IMR-90 (cell line): ENCODE measurements at regions not wholly inside any gene's neighbourhood (a gene's known extent, or its start where the extent isn't known, plus 50 kb on each side); places are given as distances from the start of the nearest gene placed in this dataset.

ENCODE experiments used
- ATAC-seq: fragments of 200-7000 bp; cut with Tn5 transposase; 2 replicates; pipeline ENCODE4 v1.9.1; 2020; ENCODE audit warnings: low read depth, mild to moderate bottlenecking, moderate library complexity
- BruUV-seq: library from RNA; stranded (reverse); fragments of 400-500 nt; replicated peaks from 2 replicates; lab custom pipeline; 2021; lab: Mats Ljungman, UMichigan
- CTCF ChIA-PET: fragments of 300-600 bp; formaldehyde crosslinking; extraction: SDS; loops from one replicate; lab custom pipeline; 2021; ENCODE audit warnings: antibody characterized with exemption; lab: Yijun Ruan, JAX
- POLR2A ChIA-PET: fragments of 300-600 bp; sonication (Branson Sonifier 250); formaldehyde crosslinking; loops from one replicate; lab custom pipeline; 2022; ENCODE audit warnings: antibody characterized with exemption; ENCODE audit not compliant: unreplicated experiment; lab: Charles Lee
- DNase-seq: peaks from one replicate; pipeline ENCODE4 v3.0.0; 2013
- H2AFZ ChIP-seq: replicated peaks from 2 replicates; pipeline ENCODE3; 2013; ENCODE audit warnings: low read length, mild to moderate bottlenecking; ENCODE audit not compliant: poor library complexity
- H2AK5ac ChIP-seq: 2 replicates; pipeline ENCODE4 v1.6.1; 2013; ENCODE audit warnings: low read depth, low read length, inconsistent platforms
- H2AK9ac ChIP-seq: replicated peaks from 2 replicates; pipeline ENCODE3; 2013; ENCODE audit warnings: mild to moderate bottlenecking, low read depth, low read length, moderate library complexity; ENCODE audit not compliant: poor library complexity
- H2BK120ac ChIP-seq: 2 replicates; pipeline ENCODE4 v1.6.1; 2013; ENCODE audit warnings: low read depth, low read length, inconsistent platforms
- H2BK15ac ChIP-seq: 3 replicates; pipeline ENCODE4 v1.6.1; 2013; ENCODE audit warnings: low read depth, low read length, inconsistent platforms
- H2BK20ac ChIP-seq: 2 replicates; pipeline ENCODE4 v1.6.1; 2013; ENCODE audit warnings: low read depth, mild to moderate bottlenecking, inconsistent platforms, low read length, moderate library complexity
- H2BK5ac ChIP-seq: 2 replicates; pipeline ENCODE4 v1.6.1; 2013; ENCODE audit warnings: mild to moderate bottlenecking, low read depth, low read length, inconsistent platforms; ENCODE audit not compliant: poor library complexity, severe bottlenecking
- H3K14ac ChIP-seq: replicated peaks from 2 replicates; pipeline ENCODE4 v1.6.1; 2013; ENCODE audit warnings: low read depth, low read length, inconsistent platforms
- H3K18ac ChIP-seq: 2 replicates; pipeline ENCODE4 v1.6.1; 2013; ENCODE audit warnings: low read depth, low read length, control low read depth
- H3K23ac ChIP-seq: 2 replicates; pipeline ENCODE4 v1.6.1; 2013; ENCODE audit warnings: low read depth, low read length, inconsistent platforms
- H3K27ac ChIP-seq: 2 replicates; pipeline ENCODE4 v1.5.1; 2013; ENCODE audit warnings: mild to moderate bottlenecking, control low read depth, low read length; ENCODE audit not compliant: insufficient read depth
- H3K27me3 ChIP-seq: 2 replicates; pipeline ENCODE4 v1.6.1; 2013; ENCODE audit warnings: low read length; ENCODE audit not compliant: control insufficient read depth, insufficient read depth
- H3K36me3 ChIP-seq: 2 replicates; pipeline ENCODE4 v1.6.1; 2013; ENCODE audit warnings: low read length, mixed read lengths; ENCODE audit not compliant: control insufficient read depth, insufficient read depth
- H3K4ac ChIP-seq: 2 replicates; pipeline ENCODE4 v1.6.1; 2013; ENCODE audit warnings: low read depth, low read length, inconsistent platforms
- H3K4me1 ChIP-seq: 2 replicates; pipeline ENCODE4 v1.6.1; 2013; ENCODE audit warnings: low read length, mixed read lengths; ENCODE audit not compliant: control insufficient read depth, insufficient read depth
- H3K4me2 ChIP-seq: 2 replicates; pipeline ENCODE4 v1.6.1; 2013; ENCODE audit warnings: low read depth, mild to moderate bottlenecking, control low read depth, low read length, moderate library complexity
- H3K4me3 ChIP-seq: 2 replicates; pipeline ENCODE4 v1.5.1; 2013; ENCODE audit warnings: low read depth, mild to moderate bottlenecking, control low read depth, low read length, moderate library complexity; ENCODE audit not compliant: insufficient read depth
- H3K56ac ChIP-seq: 2 replicates; pipeline ENCODE4 v1.6.1; 2013; ENCODE audit warnings: low read length, inconsistent platforms; ENCODE audit not compliant: insufficient read depth; ENCODE audit errors: extremely low read depth
- H3K79me1 ChIP-seq, 2 experiments: 2 replicates each; pipeline ENCODE4 v1.6.1; 2013; ENCODE audit warnings: low read length in 2 of 2, inconsistent platforms in 1 of 2, low read depth in 1 of 2
- H3K9ac ChIP-seq: 2 replicates; pipeline ENCODE4 v1.6.1; 2013; ENCODE audit warnings: low read depth, low read length, control low read depth
- H3K9me1 ChIP-seq: 2 replicates; pipeline ENCODE4 v1.6.1; 2013; ENCODE audit warnings: low read length, inconsistent platforms; ENCODE audit not compliant: insufficient read depth
- H3K9me3 ChIP-seq: 2 replicates; pipeline ENCODE4 v1.6.1; 2013; ENCODE audit warnings: low read length; ENCODE audit not compliant: control insufficient read depth, insufficient read depth
- H4K20me1 ChIP-seq: 2 replicates; pipeline ENCODE4 v1.6.1; 2013; ENCODE audit warnings: low read length, inconsistent platforms; ENCODE audit not compliant: insufficient read depth
- H4K5ac ChIP-seq: 2 replicates; pipeline ENCODE4 v1.6.1; 2013; ENCODE audit warnings: mild to moderate bottlenecking, low read depth, low read length, control low read depth
- H4K8ac ChIP-seq, 2 experiments: 2 replicates each; pipeline ENCODE4 v1.6.1; 2013; ENCODE audit warnings: low read depth in 2 of 2, low read length in 2 of 2, control low read depth in 1 of 2, inconsistent platforms in 1 of 2
- H4K91ac ChIP-seq: 2 replicates; pipeline ENCODE4 v1.6.1; 2013; ENCODE audit warnings: low read depth, low read length, inconsistent platforms; ENCODE audit not compliant: insufficient read depth
- dilution Hi-C: fragments of 300-500 bp; cut with HindIII; formaldehyde crosslinking; loops from one replicate; pipeline ENCODE4 v1.14.3; 2018; ENCODE audit warnings: low sequenced_read_pairs; ENCODE audit not compliant: unreplicated experiment
- in situ Hi-C: fragments of 300-500 bp; cut with MboI; formaldehyde crosslinking; loops from 3 replicates; pipeline ENCODE4 v1.14.3; 2019; ENCODE audit warnings: low sequenced_read_pairs, inconsistent platforms, mixed read lengths
- intact Hi-C: fragments of 100-400 bp; cut with micrococcal nuclease; formaldehyde crosslinking; loops from 2 replicates; pipeline ENCODE4 v1.10.0; 2022
- TF ChIP-seq, protein P1 (sequence below): fragments of 150-350 bp; IDR thresholded peaks from 2 replicates; pipeline ENCODE4 v1.6.1; 2016; ENCODE audit warnings: low read depth, mild to moderate bottlenecking, low read length, moderate library complexity, borderline replicate concordance

DNA sequence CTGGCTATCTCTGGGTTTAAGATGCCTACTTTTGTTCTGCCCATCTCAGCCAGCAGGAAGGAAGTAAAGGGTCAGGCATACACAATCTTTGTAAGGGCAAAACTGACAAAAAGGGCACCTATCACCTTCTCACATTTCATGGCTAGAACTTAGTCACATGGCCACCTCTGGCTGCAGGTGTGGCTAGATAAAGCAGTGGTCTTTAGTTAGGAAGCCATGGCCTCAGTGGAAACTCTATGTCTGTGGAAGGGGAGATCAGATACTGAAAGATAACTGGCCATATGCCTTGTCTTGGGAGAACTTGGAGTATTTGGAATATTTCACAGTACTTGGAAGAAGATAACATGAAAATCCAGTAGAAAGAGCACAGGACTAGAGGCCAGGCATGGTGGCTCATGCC, 80.7 kb upstream of the TBL1XR1 start:
- H3K18ac ChIP-seq = no peak overlapping the region
- H3K9me1 ChIP-seq = no peaks in the 10 kb centered on the region
- H3K27me3 ChIP-seq = no peaks in the 10 kb centered on the region
- no peak overlapping the region for H2BK120ac ChIP-seq
- H4K91ac ChIP-seq = no peak overlapping the region
- H3K4me3 ChIP-seq = no peak overlapping the region
- intact Hi-C loops = no loop called here
- H3K14ac ChIP-seq = no peak overlapping the region
- no peak overlapping the region for H2BK5ac ChIP-seq
- no peaks in the 10 kb centered on the region for H3K4me1 ChIP-seq
- in situ Hi-C loops = no loop called here
- H4K20me1 ChIP-seq = no peaks in the 10 kb centered on the region
- DNase-seq = no peak
- no peak overlapping the region for H3K9ac ChIP-seq
- no peak overlapping the region for H3K56ac ChIP-seq
- H2AFZ ChIP-seq = no peak overlapping the region
- no peak overlapping the region for H3K27ac ChIP-seq
- no peak overlapping the region for H3K4ac ChIP-seq
- H4K8ac ChIP-seq = no peak overlapping the region
- no peak overlapping the region for H4K5ac ChIP-seq
- dilution Hi-C loops = no loop called here
- TF ChIP-seq, protein P1, sequence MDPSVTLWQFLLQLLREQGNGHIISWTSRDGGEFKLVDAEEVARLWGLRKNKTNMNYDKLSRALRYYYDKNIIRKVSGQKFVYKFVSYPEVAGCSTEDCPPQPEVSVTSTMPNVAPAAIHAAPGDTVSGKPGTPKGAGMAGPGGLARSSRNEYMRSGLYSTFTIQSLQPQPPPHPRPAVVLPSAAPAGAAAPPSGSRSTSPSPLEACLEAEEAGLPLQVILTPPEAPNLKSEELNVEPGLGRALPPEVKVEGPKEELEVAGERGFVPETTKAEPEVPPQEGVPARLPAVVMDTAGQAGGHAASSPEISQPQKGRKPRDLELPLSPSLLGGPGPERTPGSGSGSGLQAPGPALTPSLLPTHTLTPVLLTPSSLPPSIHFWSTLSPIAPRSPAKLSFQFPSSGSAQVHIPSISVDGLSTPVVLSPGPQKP = no peak
- no peak overlapping the region for H2BK20ac ChIP-seq
- H3K23ac ChIP-seq = no peak overlapping the region
- no peak overlapping the region for H3K4me2 ChIP-seq
- no peaks in the 10 kb centered on the region for H3K79me1 ChIP-seq
- ChIA-PET POLR2A (no interaction called here), CTCF (no interaction called here)
- no peak overlapping the region for H2AK9ac ChIP-seq
- no peaks in the 10 kb centered on the region for H3K36me3 ChIP-seq
- ATAC-seq = no peak
- BruUV-seq = no TSS peak
- no peak overlapping the region for H2BK15ac ChIP-seq
- H3K9me3 ChIP-seq = no peaks in the 10 kb centered on the region
- no peak overlapping the region for H2AK5ac ChIP-seq
